Large intestine (tissue), 3 donors: ENCODE measurements at regions not wholly inside any gene's neighbourhood (a gene's known extent, or its start where the extent isn't known, plus 50 kb on each side); places are given as distances from the start of the nearest gene placed in this dataset.

Experiments
- DNase-seq, 2 donors: peaks; one replicate each; pipeline versions ENCODE4 v3.0.0 to v3.0.0-alpha.2; 2013
- H3K27ac ChIP-seq: one replicate; pipeline ENCODE4 v1.5.1; 2013; ENCODE audit warnings: low read length
- H3K27me3 ChIP-seq: 2 replicates; pipeline ENCODE4 v1.6.1; 2013; ENCODE audit warnings: low read length; ENCODE audit not compliant: control insufficient read depth, insufficient read depth
- H3K36me3 ChIP-seq: 2 replicates; pipeline ENCODE4 v1.6.1; 2013; ENCODE audit warnings: low read length; ENCODE audit not compliant: control insufficient read depth, insufficient read depth
- H3K4me1 ChIP-seq: one replicate; pipeline ENCODE4 v1.6.1; 2013; ENCODE audit warnings: low read length; ENCODE audit not compliant: control insufficient read depth, insufficient read depth
- H3K4me3 ChIP-seq: one replicate; pipeline ENCODE4 v1.5.1; 2013; ENCODE audit warnings: low read length
- H3K9me3 ChIP-seq: one replicate; pipeline ENCODE4 v1.6.1; 2013; ENCODE audit warnings: mild to moderate bottlenecking, low read depth, low read length, moderate library complexity; ENCODE audit not compliant: control insufficient read depth
- WGBS: methylation state at CpG from one replicate; pipeline ENCODE4 v1.1.5; 2013; ENCODE audit warnings: low lambda C conversion rate; ENCODE audit not compliant: insufficient coverage; 5-methylcytosine and 5-hydroxymethylcytosine counted together

DNA sequence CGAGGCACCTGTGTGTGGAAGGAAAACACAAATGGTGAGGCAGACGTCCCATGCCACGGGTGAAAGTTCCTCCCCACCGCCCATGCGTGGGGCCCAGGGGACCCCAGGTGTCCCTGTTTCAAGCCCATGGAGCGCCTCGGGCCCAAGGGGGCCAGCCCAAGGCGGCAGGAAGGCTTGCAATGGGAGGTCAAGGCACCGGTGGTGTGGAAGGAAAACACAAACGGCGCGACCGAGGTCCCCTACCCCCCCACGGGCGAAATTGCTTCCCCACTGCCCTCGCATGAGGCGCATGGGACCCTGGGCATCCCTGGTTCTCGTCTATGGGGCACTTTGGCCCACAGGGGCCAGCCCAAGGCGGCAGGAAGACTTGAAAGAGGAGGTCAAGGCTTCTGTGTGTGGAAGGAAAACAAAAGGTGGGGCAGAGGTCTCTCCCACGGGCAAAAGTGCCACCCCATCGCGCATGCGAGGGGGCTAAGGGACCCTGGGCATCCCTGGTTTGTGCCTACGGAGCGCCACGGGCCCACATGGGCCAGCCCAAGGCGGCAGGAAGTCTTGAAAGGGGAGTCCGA lies 379.4 kb downstream of the ALG10 start:
- H3K27me3 ChIP-seq = no peaks in the 10 kb centered on the region
- WGBS = no CpG with 5 or more reads among the region's 28 CpGs
- no peaks in the 10 kb centered on the region for H3K36me3 ChIP-seq
- H3K4me3 ChIP-seq = no peak overlapping the region
- peaks cover 97% of the 10 kb centered on the region for H3K9me3 ChIP-seq
- H3K27ac ChIP-seq = no peak overlapping the region
- DNase-seq = no peak
- no peaks in the 10 kb centered on the region for H3K4me1 ChIP-seq

DNA sequence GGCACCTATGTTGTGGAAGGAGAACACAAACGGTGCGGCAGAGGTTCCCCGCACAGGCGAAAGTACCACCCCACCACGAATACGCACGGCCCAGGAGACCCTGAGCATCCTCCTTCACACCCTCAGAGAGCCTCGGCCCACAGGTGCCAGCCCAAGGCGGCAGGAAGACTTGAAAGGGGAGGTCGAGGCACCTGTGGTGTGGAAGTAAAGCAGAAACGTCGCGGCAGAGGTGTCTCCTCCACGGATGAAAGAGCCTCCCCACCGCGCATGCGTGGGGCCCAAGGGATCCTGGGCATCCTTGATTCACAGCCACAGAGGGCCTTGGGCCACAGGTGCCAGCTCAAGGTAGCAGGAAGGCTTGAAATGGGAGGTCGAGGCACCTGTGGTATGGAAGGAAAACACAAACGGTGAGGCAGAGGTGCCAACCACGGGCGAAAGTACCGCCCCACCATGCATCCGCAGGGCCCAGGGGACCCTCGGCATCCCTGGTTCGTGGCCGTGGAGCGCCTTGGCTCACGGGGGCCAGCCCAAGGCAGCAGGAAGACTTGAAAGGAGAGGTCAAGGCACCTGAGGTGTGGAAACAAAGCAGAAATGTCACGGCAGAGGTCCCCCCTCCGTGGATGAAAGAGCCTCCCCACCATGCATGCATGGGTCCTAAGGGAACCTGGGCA lies 380.1 kb downstream of the ALG10 start:
- no CpG with 5 or more reads among the region's 30 CpGs for WGBS
- no peak for DNase-seq
- Histone ChIP-seq H3K9me3 (peaks cover 95% of the 10 kb centered on the region), H3K27ac (no peak overlapping the region), H3K4me3 (no peak overlapping the region), H3K27me3 (no peaks in the 10 kb centered on the region), H3K36me3 (no peaks in the 10 kb centered on the region), H3K4me1 (no peaks in the 10 kb centered on the region)

DNA sequence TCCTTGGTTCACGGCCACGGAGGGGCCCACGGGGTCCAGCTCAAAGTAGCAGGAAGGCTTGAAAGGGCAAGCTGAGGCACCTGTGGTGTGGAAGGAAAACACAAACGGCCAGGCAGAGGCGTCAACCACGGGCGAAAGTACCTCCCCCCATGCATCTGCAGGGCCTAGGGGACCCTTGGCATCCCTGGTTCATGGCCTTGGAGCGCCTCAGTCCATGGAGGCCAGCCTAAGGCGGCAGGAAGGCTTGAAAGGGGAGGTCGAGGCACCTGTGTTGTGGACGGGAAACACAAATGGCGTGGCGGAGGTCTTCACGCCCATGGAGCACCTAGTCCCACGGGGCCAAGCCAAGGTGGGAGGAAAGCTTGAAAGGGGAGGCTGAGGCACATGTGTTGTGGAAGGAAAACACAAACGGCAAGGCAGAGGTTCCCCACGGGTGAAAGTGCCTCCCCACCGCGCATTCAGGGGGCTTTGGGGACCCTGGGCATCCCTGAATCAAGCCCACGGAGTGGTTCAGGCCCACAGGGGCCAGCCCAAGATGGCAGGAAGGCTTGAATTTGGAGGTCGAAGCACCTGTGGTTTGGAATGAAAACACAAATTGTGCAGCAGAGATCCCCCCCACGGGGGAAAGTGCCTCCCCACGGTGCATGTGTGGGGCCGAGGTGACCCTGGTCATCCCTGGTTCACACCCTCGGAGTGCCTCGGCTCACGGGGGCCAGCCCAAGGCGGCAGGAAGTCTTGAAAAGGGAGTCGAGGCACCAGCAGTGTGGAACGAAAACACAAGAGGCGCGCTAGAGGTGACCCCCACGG lies 380.8 kb downstream of the ALG10 start:
- peaks cover 93% of the 10 kb centered on the region for H3K9me3 ChIP-seq
- H3K27ac ChIP-seq = no peak overlapping the region
- H3K4me3 ChIP-seq = no peak overlapping the region
- no peak for DNase-seq
- H3K4me1 ChIP-seq = no peaks in the 10 kb centered on the region
- WGBS = no CpG with 5 or more reads among the region's 33 CpGs
- no peaks in the 10 kb centered on the region for H3K27me3 ChIP-seq
- no peaks in the 10 kb centered on the region for H3K36me3 ChIP-seq

DNA sequence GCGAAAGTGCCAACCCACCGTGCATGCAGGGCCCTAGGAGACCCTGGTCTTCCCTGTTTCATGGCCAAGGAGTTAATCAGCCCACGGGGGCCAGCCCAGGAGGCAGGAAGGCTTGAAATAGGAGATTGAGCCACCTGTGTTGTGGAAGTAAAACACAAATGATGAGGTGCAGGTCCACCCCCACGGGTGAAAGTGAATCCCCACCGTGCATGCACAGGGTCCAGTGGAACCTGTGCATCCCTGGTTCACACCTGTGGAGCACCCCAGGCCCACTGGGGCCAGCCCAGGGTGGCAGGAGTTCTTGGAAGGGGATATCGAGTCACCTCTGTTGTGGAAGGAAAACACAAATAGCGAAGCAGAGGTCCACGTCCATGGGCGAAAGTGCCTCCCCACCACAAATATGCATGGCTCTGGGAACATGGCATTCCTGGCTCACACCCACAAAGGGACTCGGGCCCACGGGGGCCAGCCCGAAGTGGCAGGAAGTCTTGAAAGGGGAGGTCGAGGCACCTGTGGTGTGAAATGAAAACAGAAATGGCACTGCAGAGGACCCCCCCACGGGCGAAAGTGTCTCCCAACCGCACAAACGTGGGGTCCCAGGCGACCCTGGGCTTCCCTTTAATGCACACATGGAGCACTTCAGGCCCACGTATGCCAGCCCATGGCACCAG lies 381.5 kb downstream of the ALG10 start:
- Histone ChIP-seq H3K9me3 (peaks cover 85% of the 10 kb centered on the region), H3K4me1 (no peaks in the 10 kb centered on the region), H3K27me3 (no peaks in the 10 kb centered on the region), H3K36me3 (no peaks in the 10 kb centered on the region), H3K4me3 (no peak overlapping the region), H3K27ac (no peak overlapping the region)
- WGBS = no CpG with 5 or more reads among the region's 19 CpGs
- no peak for DNase-seq

DNA sequence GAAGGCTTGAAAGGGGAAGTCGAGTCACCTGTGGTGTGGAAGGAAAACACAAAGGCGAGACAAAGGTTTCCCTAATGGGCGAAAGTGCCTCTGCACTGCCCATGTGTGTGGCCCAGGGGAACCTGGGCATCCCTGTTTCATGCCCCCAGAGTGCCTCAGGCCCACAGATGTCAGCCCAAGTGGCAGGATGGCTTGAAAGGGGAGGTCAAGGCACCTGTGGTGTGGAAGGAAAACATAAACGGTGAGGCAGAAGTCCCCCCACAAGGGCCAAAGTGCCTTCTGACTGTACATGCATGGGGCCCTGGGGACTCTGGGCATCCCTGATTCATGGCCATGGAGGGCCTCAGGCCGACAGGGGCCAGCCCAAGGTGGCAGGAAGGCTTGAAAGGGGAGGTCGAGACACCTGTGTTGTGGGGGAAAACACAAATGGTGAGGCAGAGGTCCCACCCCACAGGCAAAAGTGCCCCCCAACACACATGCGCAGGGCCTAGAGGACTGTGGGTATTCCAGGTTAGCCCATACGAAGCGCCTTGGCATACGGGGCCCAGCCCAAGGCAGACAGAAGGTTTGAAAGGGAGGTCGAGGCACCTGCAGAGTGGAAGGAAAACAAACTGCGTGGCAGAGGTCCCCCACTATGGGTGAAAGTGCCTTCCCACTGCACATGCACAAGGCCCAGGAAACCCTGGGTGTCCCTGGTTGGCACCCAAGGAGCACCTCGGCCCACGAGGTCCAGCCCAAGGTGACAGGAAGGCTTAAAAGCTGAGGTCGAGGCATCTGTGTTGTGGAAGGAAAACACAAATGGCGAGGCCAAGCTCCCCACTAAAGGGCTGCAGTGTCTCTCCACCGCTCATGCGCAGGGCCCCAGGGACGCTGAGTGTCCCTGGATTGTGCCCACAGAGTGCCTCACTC lies 382.3 kb downstream of the ALG10 start:
- H3K4me1 ChIP-seq = no peaks in the 10 kb centered on the region
- WGBS = no CpG with 5 or more reads among the region's 19 CpGs

DNA sequence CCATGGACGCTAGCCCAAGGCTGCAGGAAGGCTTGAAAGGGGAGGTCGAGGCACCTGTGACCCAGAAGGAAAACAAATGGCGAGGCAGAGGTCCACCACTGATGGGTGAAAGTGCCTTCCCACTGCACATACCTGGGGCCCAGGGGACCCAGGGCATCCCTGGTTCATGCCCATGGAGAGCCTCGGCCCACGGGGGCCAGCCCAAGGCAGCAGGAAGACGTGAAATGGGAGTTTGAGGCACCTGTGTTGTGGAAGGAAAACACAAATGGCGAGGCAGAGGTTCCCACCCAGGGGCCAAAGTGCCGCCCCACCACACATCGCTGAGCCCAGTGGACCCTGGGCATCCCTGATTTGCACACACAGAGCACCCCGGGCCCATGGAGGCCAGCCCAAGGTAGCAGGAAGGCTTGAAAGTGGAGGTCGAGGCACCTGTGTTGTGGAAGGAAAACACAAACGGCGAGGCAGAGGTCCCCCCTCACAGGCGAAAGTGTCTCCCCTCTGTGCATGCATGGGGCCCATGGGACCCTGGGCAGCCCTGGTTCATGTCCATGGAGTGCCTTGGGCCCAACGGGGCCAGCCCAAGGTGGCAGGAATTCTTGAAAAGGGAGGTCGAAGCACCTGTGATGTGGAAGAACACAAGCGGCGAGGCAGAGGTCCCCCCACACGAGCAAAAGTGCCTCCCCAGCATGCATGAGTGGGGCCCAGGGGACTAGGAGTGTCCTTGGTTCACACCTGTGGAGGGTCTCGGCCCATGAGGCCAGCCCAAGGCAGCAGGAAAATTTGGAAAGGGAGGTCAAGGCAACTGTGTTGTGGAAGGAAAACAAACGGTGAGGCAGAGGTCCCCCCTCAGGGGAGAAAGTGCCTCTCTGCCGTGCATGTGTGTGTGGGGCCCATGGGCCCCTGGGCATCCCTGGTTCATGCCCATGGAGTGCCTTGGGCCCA lies 383.3 kb downstream of the ALG10 start:
- H3K4me1 ChIP-seq = no peaks in the 10 kb centered on the region
- no peak overlapping the region for H3K4me3 ChIP-seq
- WGBS = no CpG with 5 or more reads among the region's 22 CpGs
- no peaks in the 10 kb centered on the region for H3K36me3 ChIP-seq
- H3K9me3 ChIP-seq = peaks cover 68% of the 10 kb centered on the region
- no peaks in the 10 kb centered on the region for H3K27me3 ChIP-seq
- no peak overlapping the region for H3K27ac ChIP-seq
- DNase-seq = no peak

More for the DNA sequence above, 382.3 kb downstream of the ALG10 start:
- no peak overlapping the region for H3K4me3 ChIP-seq
- no peak for DNase-seq
- no peaks in the 10 kb centered on the region for H3K27me3 ChIP-seq
- peaks cover 77% of the 10 kb centered on the region for H3K9me3 ChIP-seq
- H3K36me3 ChIP-seq = no peaks in the 10 kb centered on the region
- H3K27ac ChIP-seq = no peak overlapping the region

DNA sequence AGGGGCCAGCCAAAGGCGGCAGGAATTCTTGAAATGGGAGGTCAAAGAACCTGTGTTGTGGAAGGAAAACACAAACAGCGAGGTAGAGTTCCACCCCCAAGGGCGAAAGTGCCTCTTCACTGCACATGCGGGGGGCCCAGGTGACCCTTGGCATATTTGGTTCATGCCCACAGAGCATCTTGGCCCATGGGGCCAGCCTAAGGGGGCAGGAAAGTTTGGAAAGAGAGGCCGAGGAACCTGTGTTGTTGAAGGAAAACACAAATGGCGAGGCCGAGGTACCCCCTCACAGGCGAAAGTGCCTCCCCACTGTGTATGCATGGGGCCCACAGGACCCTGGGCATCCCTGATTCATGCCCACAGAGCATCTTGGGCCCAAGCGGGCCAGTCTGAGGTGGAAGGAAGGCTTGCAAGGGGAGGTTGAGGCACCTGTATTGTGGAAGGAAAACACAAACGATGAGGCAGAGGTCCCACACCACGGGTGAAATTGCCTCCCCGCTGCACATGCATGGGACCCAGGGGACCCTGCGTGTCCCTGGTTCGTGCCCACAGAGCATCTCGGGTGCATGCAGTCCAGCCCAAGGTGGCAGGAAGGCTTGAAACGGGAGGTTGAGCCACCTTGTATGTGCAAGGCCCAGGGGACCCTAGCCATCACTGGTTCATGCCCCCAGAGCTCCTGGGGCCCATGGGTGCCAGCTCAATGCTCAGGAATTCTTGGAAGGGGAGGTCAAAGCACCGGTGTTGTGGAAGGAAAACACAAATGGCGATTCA lies 384.1 kb downstream of the ALG10 start:
- Histone ChIP-seq H3K4me1 (no peaks in the 10 kb centered on the region), H3K27ac (no peak overlapping the region), H3K4me3 (no peak overlapping the region), H3K36me3 (no peaks in the 10 kb centered on the region), H3K27me3 (no peaks in the 10 kb centered on the region), H3K9me3 (peaks cover 61% of the 10 kb centered on the region)
- WGBS = no CpG with 5 or more reads among the region's 18 CpGs
- no peak for DNase-seq

DNA sequence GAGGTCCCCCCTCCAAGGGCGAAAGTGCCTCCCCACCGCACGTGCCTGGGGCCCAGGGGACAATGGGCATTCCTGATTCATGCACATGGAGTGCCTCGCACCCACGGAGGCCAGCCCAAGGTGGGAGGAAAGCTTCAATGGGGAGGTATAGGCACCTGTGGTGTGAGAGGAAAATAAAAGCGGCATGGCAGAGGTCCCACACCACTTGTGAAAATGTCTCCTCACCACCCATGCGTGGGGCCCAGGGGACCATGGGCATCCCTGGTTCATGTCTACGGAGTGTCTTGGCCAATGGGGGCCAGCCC lies 384.7 kb downstream of the ALG10 start:
- Histone ChIP-seq H3K27me3 (no peaks in the 10 kb centered on the region), H3K9me3 (peaks cover 56% of the 10 kb centered on the region), H3K4me3 (no peak overlapping the region), H3K4me1 (no peaks in the 10 kb centered on the region), H3K27ac (no peak overlapping the region), H3K36me3 (no peaks in the 10 kb centered on the region)
- no CpG with 5 or more reads among the region's 8 CpGs for WGBS
- no peak for DNase-seq

DNA sequence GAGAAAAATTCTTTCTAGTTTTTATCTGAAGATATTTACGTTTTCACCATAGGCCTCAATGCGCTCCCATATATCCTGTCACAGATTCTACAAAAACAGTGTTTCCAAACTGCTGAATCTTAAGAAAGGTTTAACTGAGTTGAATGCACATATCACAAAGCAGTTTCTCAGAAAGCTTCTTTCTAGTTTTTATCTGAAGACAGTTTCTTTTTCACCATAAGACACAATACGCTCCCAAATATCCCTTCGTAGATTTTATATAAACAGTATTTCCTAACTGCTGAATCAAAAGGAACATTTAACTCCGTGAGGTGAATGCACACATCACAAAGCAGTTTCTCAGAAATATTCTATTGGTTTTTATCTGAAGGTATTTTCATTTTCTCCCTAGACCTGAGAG lies 385.5 kb downstream of the ALG10 start:
- H3K27me3 ChIP-seq = no peaks in the 10 kb centered on the region
- 76% methylated on average over 2 of the region's 5 CpGs for WGBS
- H3K9me3 ChIP-seq = peaks cover 48% of the 10 kb centered on the region
- H3K4me1 ChIP-seq = no peaks in the 10 kb centered on the region
- H3K27ac ChIP-seq = no peak overlapping the region
- no peak for DNase-seq
- no peak overlapping the region for H3K4me3 ChIP-seq
- H3K36me3 ChIP-seq = no peaks in the 10 kb centered on the region
